HS-27A (cell line): ENCODE measurements at regions not wholly inside any gene's neighbourhood (a gene's known extent, or its start where the extent isn't known, plus 50 kb on each side); places are given as distances from the start of the nearest gene placed in this dataset.
A peak's percentile ranks its signal among the peaks of the same experiment; 100 is the strongest.
"Not testable (repeated sequence)": the region's sequence is repeated elsewhere in the genome, so short reads cannot be mapped to it uniquely, and the experiment has no call there.

Experiments used
- DNase-seq: peaks from one replicate; pipeline ENCODE4 v3.0.0-alpha.2; 2012; ENCODE audit warnings: low read depth, missing footprints

DNA sequence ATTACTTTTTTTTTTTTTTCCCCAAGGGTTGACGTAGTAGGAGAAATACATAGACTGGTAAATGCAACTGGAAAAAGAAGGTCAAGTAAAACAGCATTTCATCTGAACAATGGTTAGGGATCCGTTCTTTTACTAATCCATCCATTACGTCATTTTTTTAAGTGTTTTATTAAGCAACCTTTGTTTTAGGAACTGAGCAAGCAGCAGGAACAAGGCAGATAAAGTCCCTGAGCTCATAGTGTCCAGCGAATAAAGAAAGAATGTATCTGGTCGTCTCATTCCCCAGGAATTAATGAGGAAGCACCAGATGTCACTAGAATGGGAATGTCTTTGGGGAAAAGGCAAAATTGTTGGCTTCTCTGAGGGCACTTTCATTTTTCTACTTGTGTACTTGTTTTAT, 842.4 kb downstream of the TDRD15 start:
- DNase-seq = peak; percentile 7

- DNase-seq = no peak
Observed at GRCh38 chr2:21970971-21971370, 847.2 kb downstream of the TDRD15 start.

- no peak for DNase-seq
Observed at GRCh38 chr2:21972586-21972985, 848.8 kb downstream of the TDRD15 start.

DNA sequence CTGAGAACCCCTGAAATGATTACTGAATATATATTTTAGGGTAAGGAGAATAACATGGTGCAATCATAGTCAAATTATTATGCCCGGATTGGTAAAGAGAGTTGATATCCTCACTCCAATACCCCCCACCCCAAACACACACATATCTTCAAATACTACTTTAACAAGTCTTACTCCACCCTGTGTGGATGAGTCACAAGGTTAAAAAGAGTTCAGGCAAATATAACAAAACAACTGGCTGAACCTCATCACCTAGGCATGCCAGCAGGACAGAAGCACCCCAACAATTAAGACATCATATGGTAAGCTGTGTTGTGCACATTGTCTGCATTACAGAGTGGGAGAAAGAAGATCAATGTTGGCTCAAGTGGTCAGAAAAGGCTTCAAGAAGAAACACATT, 857.4 kb downstream of the TDRD15 start:
- no peak for DNase-seq

DNA sequence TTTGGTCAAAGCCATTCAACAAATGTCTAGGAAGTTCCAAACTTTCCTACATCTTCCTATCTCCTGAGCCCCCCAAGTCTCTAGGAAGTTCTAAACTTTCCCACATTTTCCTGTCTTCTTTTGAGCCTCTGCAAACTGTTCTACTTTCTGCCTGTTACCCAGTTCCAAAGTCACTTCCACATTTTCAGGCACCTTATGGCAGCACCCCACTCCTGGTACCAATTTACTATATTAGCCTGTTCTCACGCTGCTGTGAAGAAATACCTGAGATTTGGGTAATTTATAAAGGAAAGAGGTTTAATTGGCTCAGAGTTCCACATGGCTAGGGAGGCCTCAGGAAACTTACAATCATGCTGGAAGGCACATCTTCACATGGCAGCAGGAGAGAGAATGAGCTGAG, 869.2 kb downstream of the TDRD15 start:
- DNase-seq = no peak

GRCh38 chr2:21996339-21996738, 872.6 kb downstream of the TDRD15 start:
- no peak for DNase-seq

DNA sequence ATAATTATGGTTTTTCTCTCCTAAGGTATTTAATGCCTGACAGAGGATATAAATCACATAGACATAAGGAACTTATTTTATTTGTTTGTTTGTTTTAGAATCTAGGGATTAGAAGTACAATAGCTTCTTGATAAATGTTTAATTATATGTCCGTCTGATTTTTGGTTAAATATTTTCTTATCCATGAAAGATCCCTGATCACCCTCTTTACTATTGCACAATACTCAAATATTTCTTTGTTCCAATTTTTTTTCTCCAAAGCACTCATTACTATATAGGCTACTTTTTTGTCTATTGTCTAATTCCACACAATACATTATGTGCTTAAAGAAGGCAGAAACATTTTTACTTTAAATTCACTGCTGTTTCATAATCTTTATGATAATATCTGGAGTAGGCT, 875.8 kb downstream of the TDRD15 start:
- DNase-seq = no peak

- no peak for DNase-seq
Observed at GRCh38 chr2:22002066-22002465, 878.3 kb downstream of the TDRD15 start.

DNA sequence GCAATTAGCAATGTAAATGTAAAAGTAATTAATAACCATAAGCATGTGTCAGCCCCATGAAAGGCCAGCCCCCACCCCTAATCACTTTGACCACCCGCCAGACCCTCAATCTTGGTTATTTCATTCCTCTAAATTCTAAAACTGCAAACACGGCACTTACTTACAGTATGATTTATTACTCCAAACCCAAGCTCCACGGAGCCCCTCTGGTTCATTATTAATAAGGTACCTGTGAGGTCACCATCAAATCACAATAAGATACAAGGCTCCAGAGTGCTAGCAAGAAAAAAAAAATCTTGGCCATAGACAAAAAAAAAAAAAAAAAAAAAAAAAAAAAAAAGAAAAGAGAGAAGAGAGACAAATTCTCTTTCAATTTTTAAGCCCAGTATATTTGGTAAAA, 879.5 kb downstream of the TDRD15 start:
- no peak for DNase-seq

- no peak for DNase-seq
Observed at GRCh38 chr2:22011048-22011447, 887.3 kb downstream of the TDRD15 start.

- DNase-seq = no peak
Observed at GRCh38 chr2:22020091-22020742, 896.4 kb downstream of the TDRD15 start.

DNA sequence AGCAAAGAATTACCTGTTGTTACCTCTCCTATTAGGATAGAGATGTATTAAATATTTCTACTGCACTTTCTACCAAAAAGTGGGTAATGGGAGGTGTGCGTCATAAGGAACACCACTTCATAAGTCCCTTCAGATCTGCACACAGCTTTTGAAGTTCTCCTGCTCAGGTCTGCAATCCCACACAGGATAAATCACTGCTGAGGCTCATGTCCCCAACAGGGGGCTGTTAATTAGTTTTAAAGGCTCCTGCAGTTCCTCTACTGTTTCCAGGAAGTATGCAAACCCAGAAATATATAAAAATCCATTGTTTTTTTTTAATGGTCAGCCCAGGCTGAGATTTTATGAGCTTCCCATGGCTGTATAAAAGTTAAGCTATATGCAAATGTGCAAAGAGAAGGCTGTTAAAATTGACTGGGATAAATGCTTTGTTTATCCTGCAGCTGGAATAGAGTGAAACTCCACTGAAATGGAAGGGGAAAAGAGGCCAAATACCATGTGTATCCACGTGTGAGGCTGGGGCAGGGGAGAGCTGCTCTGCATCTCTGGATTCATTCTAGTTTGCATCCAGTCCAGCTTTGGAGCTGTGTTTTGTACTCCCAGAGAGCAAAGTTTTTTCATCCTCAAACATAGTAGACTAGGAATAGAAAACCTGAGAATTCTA, 903.7 kb downstream of the TDRD15 start:
- no peak for DNase-seq

- no peak for DNase-seq
Observed at GRCh38 chr2:22035361-22035830, 911.6 kb downstream of the TDRD15 start.

DNA sequence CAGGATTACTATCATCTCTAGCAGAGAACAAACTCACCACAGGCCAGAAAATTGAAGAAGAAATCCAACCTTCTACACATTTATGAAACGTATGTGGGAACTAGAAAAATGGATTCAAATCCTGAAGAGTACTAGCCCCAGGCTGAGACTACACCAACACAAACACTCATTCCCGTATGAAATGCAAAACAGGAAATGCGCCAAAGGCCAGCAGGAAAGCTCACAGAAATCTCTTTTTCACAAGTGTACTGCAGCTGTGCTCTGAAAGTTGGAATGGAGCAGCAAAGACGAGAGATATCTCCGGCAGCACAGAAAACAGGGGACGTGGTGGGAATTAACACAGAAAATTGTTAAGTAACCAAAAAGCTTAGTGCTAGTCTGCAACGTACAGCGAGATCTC, 913.5 kb downstream of the TDRD15 start:
- DNase-seq = no peak

DNA sequence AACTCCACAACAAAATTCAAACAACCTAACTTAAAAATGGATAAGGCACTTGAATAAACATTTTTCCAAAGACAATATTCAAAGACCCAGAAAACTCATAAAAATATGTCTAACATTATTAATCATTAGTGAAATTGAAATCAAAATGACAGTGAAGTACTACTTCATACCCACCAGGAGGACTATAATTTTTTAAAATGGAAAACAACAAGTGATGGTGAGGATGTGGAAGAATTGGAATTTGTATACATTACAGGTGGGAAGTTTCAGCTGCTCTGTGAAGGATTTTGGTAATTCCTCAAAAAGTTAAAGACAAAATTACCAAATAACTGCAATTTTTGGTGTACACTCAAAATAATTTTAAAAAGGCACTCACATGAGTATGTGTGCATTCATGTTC, 920.0 kb downstream of the TDRD15 start:
- no peak for DNase-seq

DNA sequence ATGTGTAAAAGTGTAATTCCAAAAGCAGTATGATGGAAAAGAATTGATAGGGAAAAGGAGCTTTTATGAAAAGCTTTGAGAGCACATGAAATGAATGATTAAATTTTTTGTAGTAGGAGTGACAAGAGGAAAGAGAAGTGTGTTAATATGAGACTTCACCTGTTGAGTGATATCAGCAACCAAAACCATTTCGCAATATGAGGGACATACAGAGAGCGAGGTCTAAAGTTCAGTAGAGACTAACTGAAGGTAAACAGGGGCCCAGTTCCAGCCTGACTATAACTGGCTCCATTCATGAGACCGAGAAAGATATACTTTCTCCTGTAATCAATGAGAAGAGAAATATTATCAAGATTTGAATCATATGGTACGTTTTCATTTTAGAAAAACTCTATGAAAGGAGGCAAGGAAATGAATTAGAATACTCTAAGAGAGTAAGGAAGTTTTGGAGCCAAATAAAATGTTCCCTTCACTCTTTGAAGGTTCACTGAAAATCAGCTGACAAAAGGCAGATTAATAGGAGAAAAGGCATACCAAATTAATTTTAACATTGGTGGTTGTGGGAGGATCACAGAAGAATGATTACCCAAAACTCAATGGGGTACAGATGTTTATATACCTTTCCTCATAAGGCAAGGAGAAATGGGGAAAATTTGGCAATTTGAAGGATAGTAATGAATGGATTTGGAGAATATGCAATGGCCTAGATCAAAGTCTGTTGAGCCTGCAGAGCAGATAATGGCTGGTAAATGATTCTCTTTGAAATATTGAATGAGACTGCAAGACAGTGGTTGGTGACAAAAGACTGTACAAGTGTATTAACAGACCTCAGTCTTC, 932.2 kb downstream of the TDRD15 start:
- no peak for DNase-seq

- DNase-seq = no peak
Observed at GRCh38 chr2:22056621-22057132, 932.9 kb downstream of the TDRD15 start.

DNA sequence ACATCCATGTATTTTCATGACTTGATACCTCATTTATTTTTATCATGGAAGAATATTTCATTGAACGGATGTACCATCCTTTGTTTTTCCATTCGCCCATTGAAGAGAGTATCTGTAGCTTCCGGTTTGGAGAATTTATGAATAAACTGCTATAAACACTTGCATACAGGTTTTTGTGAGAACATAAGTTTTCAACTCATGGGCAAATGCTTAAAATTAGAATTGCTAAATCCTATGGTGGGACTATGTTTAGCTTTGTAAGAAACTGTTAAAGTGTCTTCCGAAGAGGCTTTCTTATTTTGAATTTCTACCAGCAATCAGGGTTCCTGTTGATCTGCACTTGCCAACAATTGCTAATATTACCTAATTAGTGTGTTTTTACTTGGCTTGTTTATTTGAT, 938.9 kb downstream of the TDRD15 start:
- no peak for DNase-seq

DNA sequence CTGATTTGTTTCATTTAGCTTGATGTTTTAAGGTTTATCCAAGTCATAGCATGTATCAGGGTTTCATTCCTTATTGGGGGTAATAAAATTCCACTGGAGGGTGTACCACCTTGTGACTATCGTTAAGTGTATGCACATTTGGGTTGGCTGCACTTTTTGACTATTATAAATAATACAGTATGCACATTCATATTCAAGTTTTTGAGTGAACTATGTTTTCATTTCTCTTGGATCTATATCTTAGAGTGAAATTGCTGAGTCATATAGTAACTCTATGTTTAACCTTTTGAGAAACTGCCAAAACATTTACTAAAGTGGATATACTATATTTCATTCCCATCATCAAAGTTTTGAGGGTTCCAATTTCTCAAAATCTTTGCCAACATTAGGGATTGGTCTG, 952.7 kb downstream of the TDRD15 start:
- no peak for DNase-seq

DNA sequence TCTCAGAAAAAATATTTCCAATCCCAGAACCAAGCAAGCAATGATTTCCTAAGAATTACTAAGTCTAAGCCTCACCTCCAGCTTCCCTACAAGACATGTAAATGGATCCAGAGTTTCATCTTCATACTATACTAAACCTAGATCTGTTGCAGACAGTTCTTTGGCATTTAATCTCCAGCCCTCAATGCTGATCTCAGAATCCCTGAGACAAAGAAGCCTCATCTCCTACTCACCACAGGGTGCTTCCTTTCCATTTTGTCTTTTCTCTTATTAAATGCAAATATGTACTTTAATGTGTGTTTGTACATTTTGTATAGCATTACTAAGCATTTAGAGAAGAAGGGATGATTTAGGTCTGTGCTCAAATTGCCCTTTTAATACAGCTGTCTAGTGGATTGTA, 954.9 kb downstream of the TDRD15 start:
- no peak for DNase-seq

GRCh38 chr2:22079583-22079982, 955.8 kb downstream of the TDRD15 start:
- DNase-seq = no peak

DNA sequence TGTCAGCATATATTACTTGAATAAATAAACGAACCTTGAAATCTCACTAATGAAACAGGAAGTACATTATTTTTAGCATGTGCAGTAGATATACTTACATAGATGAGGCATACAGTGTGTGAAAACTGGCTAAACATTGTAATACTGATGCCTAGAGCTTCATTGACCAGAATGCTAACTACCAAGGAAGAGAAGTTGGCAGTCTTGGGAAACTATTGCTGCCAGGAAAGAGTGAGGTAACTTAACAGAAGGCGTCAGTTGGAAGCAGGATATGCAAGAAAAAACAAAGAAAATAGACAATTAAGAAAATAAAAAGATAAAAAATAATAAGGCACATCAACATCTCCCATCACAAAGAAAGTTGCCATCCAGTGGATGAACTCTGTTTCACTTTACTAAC, 963.0 kb downstream of the TDRD15 start:
- no peak for DNase-seq

GRCh38 chr2:22103617-22104016, 979.8 kb downstream of the TDRD15 start:
- DNase-seq = not testable (repeated sequence)
